Testis (tissue), 2 donors: ENCODE measurements at regions not wholly inside any gene's neighbourhood (a gene's known extent, or its start where the extent isn't known, plus 50 kb on each side); places are given as distances from the start of the nearest gene placed in this dataset.

Experiments used
- POLR2A ChIP-seq: fragments of 450-650 bp; IDR thresholded peaks from one replicate; pipeline ENCODE4 v1.6.1; 2017; ENCODE audit warnings: antibody characterized with exemption, mild to moderate bottlenecking, moderate library complexity
- TF ChIP-seq, protein P1 (sequence below), 3 experiments: fragments of 450-650 bp in 2 of 3; fragments of 200-600 bp in 1 of 3; sonication (generic) in 1 of 3; IDR thresholded peaks; one replicate each; pipeline ENCODE4 v1.5.1; 2016 to 2019; ENCODE audit warnings: antibody characterized with exemption in 3 of 3, mild to moderate bottlenecking in 2 of 3, moderate library complexity in 1 of 3

DNA sequence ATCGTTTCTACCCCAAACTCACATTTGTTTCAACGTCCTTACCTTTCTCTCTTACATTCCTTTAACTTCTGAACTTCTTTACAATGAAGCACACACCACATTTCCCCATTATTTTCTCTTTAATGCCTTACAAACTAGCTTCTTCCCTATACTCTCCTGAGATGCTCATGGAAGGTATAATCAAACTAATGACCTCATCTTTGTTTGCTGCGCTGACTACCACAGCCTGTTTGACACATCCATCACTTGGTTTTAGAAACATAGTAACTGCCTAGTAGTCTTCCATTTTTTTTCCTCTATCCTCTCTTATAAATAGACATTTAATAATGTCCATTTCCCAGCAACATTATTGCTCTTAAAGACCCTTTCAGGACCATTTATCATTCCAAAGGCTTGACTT is 230.5 kb upstream of the LRTM1 start:
- TF ChIP-seq, protein P1, sequence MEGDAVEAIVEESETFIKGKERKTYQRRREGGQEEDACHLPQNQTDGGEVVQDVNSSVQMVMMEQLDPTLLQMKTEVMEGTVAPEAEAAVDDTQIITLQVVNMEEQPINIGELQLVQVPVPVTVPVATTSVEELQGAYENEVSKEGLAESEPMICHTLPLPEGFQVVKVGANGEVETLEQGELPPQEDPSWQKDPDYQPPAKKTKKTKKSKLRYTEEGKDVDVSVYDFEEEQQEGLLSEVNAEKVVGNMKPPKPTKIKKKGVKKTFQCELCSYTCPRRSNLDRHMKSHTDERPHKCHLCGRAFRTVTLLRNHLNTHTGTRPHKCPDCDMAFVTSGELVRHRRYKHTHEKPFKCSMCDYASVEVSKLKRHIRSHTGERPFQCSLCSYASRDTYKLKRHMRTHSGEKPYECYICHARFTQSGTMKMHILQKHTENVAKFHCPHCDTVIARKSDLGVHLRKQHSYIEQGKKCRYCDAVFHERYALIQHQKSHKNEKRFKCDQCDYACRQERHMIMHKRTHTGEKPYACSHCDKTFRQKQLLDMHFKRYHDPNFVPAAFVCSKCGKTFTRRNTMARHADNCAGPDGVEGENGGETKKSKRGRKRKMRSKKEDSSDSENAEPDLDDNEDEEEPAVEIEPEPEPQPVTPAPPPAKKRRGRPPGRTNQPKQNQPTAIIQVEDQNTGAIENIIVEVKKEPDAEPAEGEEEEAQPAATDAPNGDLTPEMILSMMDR (IDR thresholded peaks at IDR 0.05) = no peak
- TF ChIP-seq POLR2A = no peak
